SW480 (cell line): ENCODE measurements at regions not wholly inside any gene's neighbourhood (a gene's known extent, or its start where the extent isn't known, plus 50 kb on each side); places are given as distances from the start of the nearest gene placed in this dataset.

Experiments used
- DNase-seq: peaks from one replicate; pipeline ENCODE4 v3.0.0-alpha.2; 2016; ENCODE audit warnings: low spot score

- DNase-seq: no peak
These were observed 70.2 kb downstream of the RND3 start for GRCh38 chr2:150417278-150417677.

DNA sequence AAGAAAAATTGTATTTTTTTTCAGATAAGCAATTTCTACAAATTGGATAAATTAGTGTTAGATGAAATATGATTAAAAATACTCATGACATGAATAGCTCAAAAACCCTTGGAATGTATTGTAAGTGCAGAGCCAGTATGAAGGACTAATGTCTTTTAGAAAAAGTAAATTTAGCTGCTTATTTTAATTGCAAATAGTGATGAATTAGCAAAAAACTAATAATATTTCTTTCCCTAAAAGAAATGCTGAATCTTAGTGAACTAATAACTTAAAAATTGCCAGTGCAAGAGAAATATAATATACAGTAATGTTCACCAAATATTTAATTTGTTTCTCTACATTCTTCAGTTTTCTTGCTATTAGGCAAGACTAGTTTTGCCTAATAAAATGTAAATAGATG, 72.4 kb downstream of the RND3 start:
- no peak for DNase-seq

GRCh38 chr2:150413910-150414309, 73.6 kb downstream of the RND3 start:
- DNase-seq: no peak

GRCh38 chr2:150413366-150413765, 74.1 kb downstream of the RND3 start:
- DNase-seq: no peak

DNA sequence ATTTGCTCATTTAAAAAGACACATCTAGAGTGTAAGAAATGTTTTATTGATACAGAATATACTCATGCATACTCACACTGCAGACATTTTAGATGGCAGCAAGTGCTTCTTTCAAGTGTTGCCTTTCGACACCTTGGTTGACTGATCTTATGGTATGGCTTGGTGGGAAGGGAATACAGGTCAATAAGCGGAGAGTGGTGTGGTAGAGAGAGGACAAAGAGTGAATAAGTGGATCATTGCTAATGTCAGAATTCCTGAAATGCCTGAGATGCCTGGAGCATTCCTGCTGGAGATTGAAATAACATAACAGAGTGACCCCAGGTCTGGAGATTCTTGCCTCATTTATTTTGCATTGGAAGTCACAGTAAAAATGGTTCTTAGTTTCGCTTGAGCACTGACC, 76.7 kb downstream of the RND3 start:
- DNase-seq: peak; percentile 48

- DNase-seq: no peak
These were observed 78.3 kb downstream of the RND3 start for GRCh38 chr2:150409196-150409595.

DNA sequence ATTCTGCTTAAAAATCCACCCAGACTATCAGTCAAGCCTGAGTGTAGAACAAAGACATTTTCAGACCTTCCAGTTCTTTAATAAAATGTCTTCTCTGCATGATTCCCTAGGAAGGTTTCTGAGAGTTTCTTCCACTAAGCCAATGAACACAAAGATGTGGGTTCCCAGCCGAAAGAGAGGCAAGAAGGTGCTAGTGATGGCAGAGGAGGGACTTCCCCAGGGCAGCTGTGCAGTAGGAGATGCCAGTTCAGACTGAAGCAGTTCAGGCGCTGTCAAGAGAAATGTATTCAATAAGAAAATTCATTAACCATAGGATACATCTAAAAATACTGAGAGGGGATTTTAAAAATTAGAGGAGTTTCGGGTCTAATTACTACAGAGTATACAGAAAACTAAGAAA, 83.3 kb downstream of the RND3 start:
- no peak for DNase-seq

DNA sequence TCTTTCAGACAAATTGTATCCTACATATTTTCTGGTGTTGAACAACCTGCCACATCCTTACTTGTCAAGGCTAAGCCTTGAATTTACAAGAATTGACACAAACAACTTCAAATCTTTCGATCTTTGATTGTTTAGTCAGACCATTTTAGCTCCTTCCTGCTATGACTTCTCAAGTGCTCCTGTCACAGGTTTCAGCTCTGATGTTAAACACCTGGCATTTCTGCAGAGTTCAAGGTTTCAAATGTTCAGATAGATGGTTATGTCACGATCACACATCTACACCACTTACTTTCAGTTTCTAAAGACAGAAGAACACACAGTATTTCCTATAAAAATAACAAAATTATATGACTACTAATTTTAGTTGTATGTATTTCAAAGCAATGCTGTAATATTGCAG, 84.0 kb downstream of the RND3 start:
- DNase-seq: no peak

DNA sequence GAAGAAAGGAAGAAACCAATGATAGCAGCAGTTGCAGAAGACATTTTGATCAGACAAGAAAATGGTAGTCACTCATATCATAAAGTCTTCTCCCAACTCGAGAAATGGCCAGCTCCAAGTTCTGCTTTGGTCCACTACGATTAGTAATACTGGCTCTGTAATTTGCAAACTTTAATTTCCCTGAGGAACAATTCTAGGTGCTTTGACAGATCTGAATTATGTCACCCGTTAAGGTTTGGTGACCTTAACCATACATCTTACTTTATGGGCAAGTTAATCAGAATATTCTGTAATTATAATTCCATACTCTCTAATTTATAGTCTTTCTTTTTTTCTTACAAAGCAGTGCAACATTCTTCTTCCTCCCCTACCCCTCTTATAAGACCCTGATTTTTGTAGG, 84.5 kb downstream of the RND3 start:
- DNase-seq: no peak

DNA sequence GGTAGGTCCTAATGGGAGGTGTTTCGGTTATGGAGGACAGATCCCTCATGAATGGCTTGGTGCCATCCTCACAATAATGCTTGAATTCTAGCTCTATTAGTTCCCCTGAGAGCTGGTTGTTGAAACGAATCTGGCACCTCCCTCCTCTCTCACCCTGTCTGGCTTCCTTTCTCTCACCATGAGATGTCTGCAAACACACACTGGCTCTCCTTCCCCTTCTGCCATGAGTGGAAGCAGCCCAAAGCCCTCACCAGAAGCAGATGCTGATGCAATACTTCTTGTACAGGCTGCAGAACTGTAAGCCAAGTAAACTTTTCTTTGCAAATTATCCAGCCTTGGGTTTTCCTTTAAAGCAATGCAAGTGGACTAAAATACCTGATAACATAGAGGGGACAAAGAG, 86.6 kb downstream of the RND3 start:
- DNase-seq: no peak

DNA sequence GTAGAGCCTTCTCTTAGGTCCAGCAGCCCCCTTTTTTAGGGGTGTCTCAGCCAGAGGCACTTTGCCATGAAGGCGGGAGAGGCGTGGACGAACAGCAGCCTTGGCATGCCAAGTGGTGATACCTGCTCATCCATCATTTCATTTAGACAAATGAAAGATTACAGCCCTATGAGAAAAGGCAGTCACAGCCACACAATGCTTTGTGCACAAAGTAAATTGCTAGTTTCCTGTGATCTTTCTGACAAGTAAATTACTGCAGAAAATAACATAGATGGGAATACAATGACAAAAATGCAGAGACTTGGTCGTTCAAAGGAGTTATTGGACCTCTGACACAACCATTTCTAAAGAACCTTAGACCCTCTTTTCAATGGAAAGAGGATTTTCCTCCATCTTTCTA, 94.9 kb downstream of the RND3 start:
- no peak for DNase-seq

DNA sequence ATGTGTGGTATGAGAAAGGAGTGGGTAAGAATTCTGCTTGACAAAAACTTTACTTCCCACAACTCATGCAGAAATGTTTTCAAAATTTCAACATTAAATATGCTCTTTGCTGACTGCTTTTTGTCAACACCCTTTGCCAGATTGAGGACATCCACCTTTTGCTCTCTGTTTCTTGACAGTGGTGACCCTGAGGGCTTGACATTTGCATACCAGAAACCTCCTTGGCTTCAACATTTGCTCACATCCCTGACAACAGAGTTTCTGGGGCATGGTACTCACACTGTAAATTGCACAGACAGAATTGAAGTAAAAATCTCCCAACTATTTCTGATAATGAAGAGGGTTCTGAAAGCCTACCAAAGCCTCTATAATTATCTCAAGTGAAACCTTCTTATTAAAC, 95.7 kb downstream of the RND3 start:
- no peak for DNase-seq

DNA sequence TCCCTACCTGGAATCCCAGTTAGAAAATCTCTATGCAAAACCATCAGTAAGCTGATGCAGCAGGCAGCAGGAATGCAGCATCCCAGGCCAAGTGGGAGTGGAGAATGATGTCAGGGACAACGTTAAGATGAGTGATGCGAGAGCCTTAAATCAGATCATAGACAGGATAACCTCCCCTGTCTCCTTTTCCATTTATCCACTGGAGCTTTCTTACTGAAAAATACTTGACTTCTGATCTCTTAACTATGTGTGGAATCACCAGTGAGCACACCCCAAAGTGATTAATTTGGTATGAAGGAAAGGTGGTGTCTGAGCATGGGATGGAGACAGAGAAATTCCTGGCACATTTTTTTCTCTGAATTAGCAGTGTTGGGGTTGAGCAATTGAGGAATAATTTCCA, 98.0 kb downstream of the RND3 start:
- no peak for DNase-seq

DNA sequence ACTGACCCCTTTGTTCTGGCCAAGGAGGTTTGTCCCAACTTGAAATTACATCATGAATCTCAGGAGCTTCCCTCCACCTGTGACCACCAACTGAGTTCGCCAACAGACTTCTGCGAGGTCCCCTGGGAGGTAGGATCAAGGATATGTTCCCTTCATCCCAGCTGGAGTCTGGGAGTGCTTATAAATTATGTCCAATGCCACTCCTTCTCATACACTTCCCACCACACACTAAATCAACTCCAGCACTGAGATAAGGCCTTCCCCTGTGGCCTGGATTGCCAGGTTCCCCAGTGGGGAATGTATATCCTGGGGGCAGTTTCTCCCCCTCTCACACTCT, 99.2 kb downstream of the RND3 start:
- DNase-seq: no peak

- no peak for DNase-seq
These were observed 99.7 kb downstream of the RND3 start for GRCh38 chr2:150387586-150388288.

GRCh38 chr2:150385211-150385610, 102.3 kb downstream of the RND3 start:
- DNase-seq: no peak

GRCh38 chr2:150383587-150383986, 103.9 kb downstream of the RND3 start:
- DNase-seq: no peak

DNA sequence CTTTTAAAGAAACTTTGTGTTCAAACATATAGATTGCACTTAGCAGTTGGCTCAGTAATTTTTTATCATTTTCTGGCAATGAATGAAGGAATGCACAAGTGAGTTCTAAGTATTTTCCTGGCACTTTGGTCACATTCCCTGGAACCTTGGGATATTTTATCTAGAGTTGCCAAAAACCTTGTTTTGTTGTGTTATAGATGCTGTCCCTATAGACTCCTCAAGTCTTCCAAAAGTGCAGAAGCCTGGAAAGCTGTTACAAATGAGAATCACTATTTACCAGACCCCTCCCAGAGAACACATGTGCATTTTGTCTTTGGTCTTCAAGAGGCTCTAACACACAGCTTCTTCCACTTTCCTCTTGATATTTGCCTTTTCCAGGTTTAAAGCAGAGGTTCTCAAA, 108.3 kb downstream of the RND3 start:
- DNase-seq: no peak

- no peak for DNase-seq
These were observed 108.8 kb downstream of the RND3 start for GRCh38 chr2:150378686-150379085.

DNA sequence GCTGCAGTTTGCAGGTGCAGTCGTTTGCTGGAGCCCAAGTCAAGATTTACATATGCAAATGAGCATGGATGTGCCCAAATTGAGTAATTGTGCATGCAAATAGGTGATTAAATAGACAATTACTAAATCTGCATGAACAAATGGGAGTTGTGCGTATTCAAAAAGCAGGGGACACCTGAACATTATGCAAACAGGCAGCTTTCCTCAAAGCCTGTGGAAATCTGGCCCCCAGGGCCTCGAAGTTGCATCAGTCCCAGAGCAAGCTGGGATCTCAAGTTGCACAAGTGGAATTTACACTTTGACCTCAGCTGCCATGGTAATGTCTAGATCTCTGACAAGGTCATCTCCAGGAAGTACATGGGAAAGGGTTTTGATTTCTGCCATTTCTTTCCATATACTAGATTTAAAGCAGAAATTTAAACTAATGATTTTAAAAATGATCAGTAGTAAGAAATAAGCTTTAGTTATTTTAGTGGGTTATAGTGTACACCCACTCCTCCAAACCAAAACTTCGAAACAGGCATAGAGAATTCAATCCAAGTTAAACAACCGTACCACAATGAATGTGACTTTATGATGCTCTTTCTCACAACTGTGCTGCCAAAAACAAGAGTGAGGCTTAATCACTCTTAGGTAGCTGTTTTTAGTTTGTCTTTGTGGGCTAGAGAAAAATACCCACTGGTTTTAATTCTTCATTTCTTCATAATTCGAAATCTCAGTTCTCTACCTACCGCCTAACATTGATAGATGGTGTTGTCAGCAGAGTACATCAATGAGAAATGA, 110.7 kb downstream of the RND3 start:
- DNase-seq: no peak

- DNase-seq: no peak
These were observed 112.1 kb downstream of the RND3 start for GRCh38 chr2:150375333-150375732.

- DNase-seq: no peak
These were observed 113.0 kb downstream of the RND3 start for GRCh38 chr2:150374492-150374891.

DNA sequence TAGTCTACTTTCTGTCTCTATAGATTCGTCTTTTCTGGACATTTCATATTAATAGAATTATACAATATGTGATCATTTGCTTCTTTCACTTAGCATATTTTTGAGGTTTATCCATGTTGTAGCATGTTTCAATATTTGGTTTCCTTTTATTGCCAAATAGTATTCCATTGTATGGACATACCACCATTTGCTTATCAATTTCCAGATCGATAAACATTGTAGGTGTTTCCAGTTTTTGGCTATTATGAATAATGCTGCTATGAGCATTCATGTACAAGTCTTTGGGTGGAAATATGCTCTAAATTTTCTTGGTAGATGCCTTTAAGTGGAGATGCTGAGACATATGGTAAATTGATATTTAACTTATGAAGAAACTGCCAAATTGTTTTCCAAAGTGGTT, 114.1 kb downstream of the RND3 start:
- no peak for DNase-seq
